ENCODE measurements at regions not wholly inside any gene's neighbourhood (a gene's known extent, or its start where the extent isn't known, plus 50 kb on each side); places are given as distances from the start of the nearest gene placed in this dataset.
"Not testable (repeated sequence)": the region's sequence is repeated elsewhere in the genome, so short reads cannot be mapped to it uniquely, and the experiment has no call there.

DNA sequence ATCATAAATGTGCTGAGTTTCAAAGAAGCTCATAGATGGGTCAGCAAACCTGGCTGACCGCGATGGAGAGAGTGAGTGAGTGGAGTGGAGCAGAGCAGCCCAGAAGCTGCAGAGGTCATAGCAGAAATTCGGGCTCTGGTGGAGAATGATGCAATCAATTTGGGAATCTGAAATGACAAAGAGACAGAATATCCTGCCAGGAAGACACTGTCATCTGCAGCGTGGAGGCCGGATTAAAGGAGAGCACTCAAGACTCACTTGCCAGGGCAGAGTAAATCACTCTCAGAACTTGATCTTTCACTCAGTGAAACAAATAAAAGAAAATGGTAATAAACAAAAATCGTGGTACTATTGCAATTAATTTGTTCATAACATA lies 109.6 kb upstream of the RREB1 start:
- no peaks in the 10 kb centered on the region for H3K4me1 Mint-ChIP-seq
- H3K9me3 Mint-ChIP-seq, result no peaks in the 10 kb centered on the region
- H3K36me3 Mint-ChIP-seq, result no peaks in the 10 kb centered on the region
- H3K27ac Mint-ChIP-seq, result no peak overlapping the region
- no peak for DNase-seq
- no peak overlapping the region for H3K4me3 Mint-ChIP-seq
- no peaks in the 10 kb centered on the region for H3K27me3 Mint-ChIP-seq

- H3K4me1 Mint-ChIP-seq, result peaks cover 6% of the 10 kb centered on the region
- no peak overlapping the region for H3K4me3 Mint-ChIP-seq
- no peak for DNase-seq
- H3K27ac Mint-ChIP-seq, result no peak overlapping the region
- H3K27me3 Mint-ChIP-seq, result peaks cover 13% of the 10 kb centered on the region
- no peaks in the 10 kb centered on the region for H3K9me3 Mint-ChIP-seq
- H3K36me3 Mint-ChIP-seq, result no peaks in the 10 kb centered on the region
These were observed 106.7 kb upstream of the RREB1 start for GRCh38 chr6:7000825-7001777.

- Mint-ChIP-seq H3K27me3 (peaks cover 13% of the 10 kb centered on the region), H3K27ac (no peak overlapping the region), H3K4me3 (no peak overlapping the region), H3K4me1 (peaks cover 15% of the 10 kb centered on the region), H3K36me3 (peaks cover 4% of the 10 kb centered on the region), H3K9me3 (no peaks in the 10 kb centered on the region)
- no peak for DNase-seq
These were observed 104.7 kb upstream of the RREB1 start for GRCh38 chr6:7003041-7003440.

- Mint-ChIP-seq H3K4me1 (peaks cover 15% of the 10 kb centered on the region), H3K27me3 (peaks cover 13% of the 10 kb centered on the region), H3K4me3 (no peak overlapping the region), H3K27ac (no peak overlapping the region), H3K36me3 (peaks cover 4% of the 10 kb centered on the region), H3K9me3 (no peaks in the 10 kb centered on the region)
- DNase-seq, result no peak
These were observed 103.0 kb upstream of the RREB1 start for GRCh38 chr6:7004581-7005297.

DNA sequence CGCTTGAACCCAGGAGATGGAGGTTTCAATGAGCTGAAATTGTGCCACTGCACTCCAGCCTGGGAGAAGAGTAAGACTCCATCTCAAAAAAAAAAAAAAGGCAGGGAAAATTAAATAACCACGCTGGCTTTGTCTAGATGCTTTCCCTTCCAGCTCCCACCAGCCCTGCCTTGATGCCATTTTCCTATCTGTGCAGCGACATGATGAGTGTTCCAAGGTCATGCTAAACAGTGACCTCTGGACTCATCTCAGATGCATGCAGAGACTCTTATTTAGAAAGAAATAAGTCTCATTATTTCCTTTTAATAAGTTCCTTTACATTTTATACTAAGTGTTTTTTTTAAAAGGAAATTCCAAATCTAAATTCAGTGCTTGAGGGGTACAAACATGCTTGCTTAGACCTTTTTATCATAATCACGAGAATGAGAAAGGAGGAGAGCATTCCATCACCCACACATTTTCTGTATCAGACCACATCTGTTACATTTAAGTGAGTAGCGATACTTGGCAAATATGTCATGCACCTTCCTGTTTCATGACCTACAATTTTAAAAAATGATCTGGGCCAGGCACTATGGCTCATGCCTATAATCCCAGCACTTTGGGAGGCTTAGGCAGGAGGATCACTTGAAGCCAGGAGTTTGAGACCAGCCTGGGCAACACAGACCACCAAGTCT lies 101.1 kb upstream of the RREB1 start:
- Mint-ChIP-seq H3K27ac (no peak overlapping the region), H3K27me3 (peaks cover 13% of the 10 kb centered on the region), H3K36me3 (peaks cover 4% of the 10 kb centered on the region), H3K9me3 (no peaks in the 10 kb centered on the region), H3K4me3 (no peak overlapping the region), H3K4me1 (peaks cover 15% of the 10 kb centered on the region)
- no peak for DNase-seq

DNA sequence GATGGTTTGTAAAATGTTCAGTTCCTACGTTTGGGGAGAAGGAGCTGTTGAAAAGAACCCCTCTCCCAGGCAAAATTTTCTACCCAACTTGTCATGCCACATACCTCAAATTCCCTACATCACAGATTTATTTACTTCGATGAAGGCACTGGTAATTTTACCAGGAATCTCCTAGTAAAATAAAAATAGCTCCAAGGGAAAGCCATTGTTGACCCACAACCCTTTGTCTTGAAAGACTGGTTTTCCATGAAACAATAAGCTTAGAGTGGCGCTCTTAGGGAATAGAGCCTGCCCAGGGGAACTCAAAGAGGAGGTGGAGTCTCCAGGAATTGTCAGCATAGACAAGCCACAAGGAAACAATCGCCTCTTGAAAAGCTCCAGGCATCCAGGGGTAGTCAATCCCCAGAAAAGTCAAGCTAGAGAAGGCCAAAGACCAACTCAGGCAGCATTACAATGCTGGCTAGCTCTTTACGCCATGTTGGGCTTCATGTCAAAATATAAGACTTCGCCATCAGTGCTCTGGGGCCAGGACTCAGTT lies 99.2 kb upstream of the RREB1 start:
- Mint-ChIP-seq H3K27me3 (peaks cover 13% of the 10 kb centered on the region), H3K36me3 (peaks cover 4% of the 10 kb centered on the region), H3K4me1 (peaks cover 15% of the 10 kb centered on the region), H3K9me3 (no peaks in the 10 kb centered on the region), H3K27ac (no peak overlapping the region), H3K4me3 (no peak overlapping the region)
- no peak for DNase-seq

DNA sequence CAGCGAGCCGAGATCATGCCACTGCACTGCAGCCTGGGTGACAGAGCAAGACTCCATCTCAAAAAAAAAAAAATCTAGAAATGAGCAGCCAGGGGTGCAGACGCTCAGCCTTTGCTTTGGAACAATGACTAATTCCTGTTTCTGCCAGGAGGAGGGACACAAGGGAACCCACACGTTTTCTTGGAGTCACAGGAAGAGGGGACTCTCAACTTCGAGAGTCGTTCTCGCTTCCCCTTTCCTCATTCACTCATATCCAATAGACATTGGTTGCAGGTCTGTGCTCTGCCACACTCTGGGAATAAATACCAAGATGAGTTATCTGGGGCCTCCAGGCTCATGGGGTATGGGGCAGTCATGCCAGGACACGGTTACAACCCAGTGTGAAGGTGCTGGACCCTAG lies 91.5 kb upstream of the RREB1 start:
- Mint-ChIP-seq H3K9me3 (no peaks in the 10 kb centered on the region), H3K4me1 (no peaks in the 10 kb centered on the region), H3K4me3 (no peak overlapping the region), H3K27me3 (no peaks in the 10 kb centered on the region), H3K27ac (no peak overlapping the region), H3K36me3 (no peaks in the 10 kb centered on the region)
- DNase-seq, result no peak

DNA sequence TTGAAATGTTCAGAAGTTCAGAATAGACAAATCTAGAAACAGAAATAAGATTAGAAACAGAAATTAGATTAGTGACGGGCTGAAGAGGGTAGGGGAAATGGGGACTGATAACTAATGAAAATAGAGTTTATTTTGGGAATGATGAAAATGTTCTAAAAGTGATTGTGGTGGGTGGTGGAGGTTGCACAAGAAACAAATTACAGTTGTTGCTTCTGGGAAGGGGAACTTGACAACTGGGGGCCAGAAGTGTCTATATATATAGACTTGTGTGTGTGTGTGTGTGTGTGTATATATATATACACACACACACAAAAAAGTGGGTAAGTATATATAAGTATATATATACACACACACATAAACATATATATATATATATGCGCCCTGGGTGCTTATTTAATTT lies 86.5 kb upstream of the RREB1 start:
- DNase-seq, result no peak
- H3K4me1 Mint-ChIP-seq, result no peaks in the 10 kb centered on the region
- H3K4me3 Mint-ChIP-seq, result no peak overlapping the region
- H3K27me3 Mint-ChIP-seq, result no peaks in the 10 kb centered on the region
- no peaks in the 10 kb centered on the region for H3K9me3 Mint-ChIP-seq
- no peaks in the 10 kb centered on the region for H3K36me3 Mint-ChIP-seq
- H3K27ac Mint-ChIP-seq, result no peak overlapping the region

- Mint-ChIP-seq H3K4me1 (no peaks in the 10 kb centered on the region), H3K36me3 (no peaks in the 10 kb centered on the region), H3K9me3 (no peaks in the 10 kb centered on the region), H3K27me3 (no peaks in the 10 kb centered on the region), H3K27ac (no peak overlapping the region), H3K4me3 (no peak overlapping the region)
- no peak for DNase-seq
These were observed 81.9 kb upstream of the RREB1 start for GRCh38 chr6:7025861-7026260.

GRCh38 chr6:7028963-7029362 lies 78.8 kb upstream of the RREB1 start:
- not testable (repeated sequence) for DNase-seq, H3K4me1 Mint-ChIP-seq, H3K9me3 Mint-ChIP-seq

GRCh38 chr6:7030968-7031367 lies 76.8 kb upstream of the RREB1 start:
- not testable (repeated sequence) for DNase-seq, H3K36me3 Mint-ChIP-seq, H3K9me3 Mint-ChIP-seq, H3K4me1 Mint-ChIP-seq, H3K27me3 Mint-ChIP-seq, H3K27ac Mint-ChIP-seq, H3K4me3 Mint-ChIP-seq

More at GRCh38 chr6:7028963-7029362, 78.8 kb upstream of the RREB1 start:
- H3K27ac Mint-ChIP-seq, H3K36me3 Mint-ChIP-seq, H3K27me3 Mint-ChIP-seq, H3K4me3 Mint-ChIP-seq: not testable (repeated sequence)

DNA sequence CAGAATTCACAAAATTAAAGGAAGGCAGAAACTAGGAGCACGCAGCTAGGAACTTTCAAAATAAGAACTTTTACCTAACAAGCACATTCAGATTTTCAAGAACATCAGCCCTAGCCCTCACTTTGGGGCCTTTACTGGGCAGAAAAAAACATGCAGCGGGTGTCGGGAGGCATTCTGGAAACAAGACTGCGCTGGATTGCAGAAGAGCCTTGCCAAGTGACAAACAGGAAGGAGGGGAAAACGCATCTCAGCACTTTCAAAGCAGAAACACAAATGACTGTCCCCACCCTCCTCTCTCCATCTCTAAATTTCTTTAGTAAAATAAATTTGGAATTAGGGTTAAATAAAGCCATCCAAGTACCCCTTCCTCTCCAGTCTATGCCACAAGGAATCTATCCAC lies 74.6 kb upstream of the RREB1 start:
- Mint-ChIP-seq H3K9me3 (no peaks in the 10 kb centered on the region), H3K27me3 (no peaks in the 10 kb centered on the region)
- no peak for DNase-seq

GRCh38 chr6:7034055-7034454 lies 73.7 kb upstream of the RREB1 start:
- Mint-ChIP-seq H3K4me1 (no peaks in the 10 kb centered on the region), H3K36me3 (no peaks in the 10 kb centered on the region), H3K9me3 (no peaks in the 10 kb centered on the region)

More for the DNA sequence above, 74.6 kb upstream of the RREB1 start:
- Mint-ChIP-seq H3K4me1 (no peaks in the 10 kb centered on the region), H3K27ac (no peak overlapping the region), H3K4me3 (no peak overlapping the region), H3K36me3 (no peaks in the 10 kb centered on the region)

DNA sequence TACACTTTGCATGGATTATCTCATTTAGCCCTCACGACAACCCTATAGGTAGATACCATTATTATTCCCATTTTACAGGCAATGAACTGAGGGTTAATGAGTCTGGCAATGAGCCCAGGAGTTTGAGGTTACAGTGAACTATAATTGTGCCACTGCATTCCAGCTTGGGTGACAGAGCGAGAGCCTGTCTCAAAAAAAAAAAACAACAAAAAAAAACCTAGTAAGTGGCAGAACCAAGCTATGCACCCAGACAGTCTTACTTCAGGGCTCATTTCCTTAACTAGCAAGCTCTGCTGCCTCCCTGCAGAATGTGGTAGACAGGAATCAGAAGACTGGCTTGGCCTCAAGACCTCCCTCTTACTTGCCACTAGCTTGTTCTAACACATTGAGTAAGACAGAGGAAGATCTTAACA lies 71.9 kb upstream of the RREB1 start:
- no peak for DNase-seq
- no peaks in the 10 kb centered on the region for H3K4me1 Mint-ChIP-seq
- no peaks in the 10 kb centered on the region for H3K27me3 Mint-ChIP-seq
- no peaks in the 10 kb centered on the region for H3K9me3 Mint-ChIP-seq
- no peak overlapping the region for H3K4me3 Mint-ChIP-seq
- no peaks in the 10 kb centered on the region for H3K36me3 Mint-ChIP-seq
- no peak overlapping the region for H3K27ac Mint-ChIP-seq

More at GRCh38 chr6:7034055-7034454, 73.7 kb upstream of the RREB1 start:
- DNase-seq, result no peak
- no peaks in the 10 kb centered on the region for H3K27me3 Mint-ChIP-seq
- no peak overlapping the region for H3K4me3 Mint-ChIP-seq
- H3K27ac Mint-ChIP-seq, result no peak overlapping the region

- Mint-ChIP-seq H3K4me1 (peaks cover 21% of the 10 kb centered on the region), H3K27me3 (no peaks in the 10 kb centered on the region), H3K9me3 (no peaks in the 10 kb centered on the region), H3K36me3 (peaks cover 4% of the 10 kb centered on the region), H3K4me3 (no peak overlapping the region), H3K27ac (no peak overlapping the region)
- DNase-seq, result no peak
These were observed 66.2 kb upstream of the RREB1 start for GRCh38 chr6:7041511-7042026.
